Glutamatergic neuron (in vitro differentiated cells): ENCODE measurements at regions not wholly inside any gene's neighbourhood (a gene's known extent, or its start where the extent isn't known, plus 50 kb on each side); places are given as distances from the start of the nearest gene placed in this dataset.

Source experiments
- DNase-seq: peaks from one replicate; pipeline ENCODE4 v3.0.0; 2022
- H3K27ac Mint-ChIP-seq: one replicate; pipeline ENCODE4 v1.8.0; 2020; ENCODE audit warnings: mild to moderate bottlenecking, mixed read lengths, inconsistent platforms; ENCODE audit not compliant: unreplicated experiment
- H3K27me3 Mint-ChIP-seq: one replicate; pipeline ENCODE4 v1.8.0; 2020; ENCODE audit warnings: mild to moderate bottlenecking, moderate library complexity, mixed read lengths, inconsistent platforms; ENCODE audit not compliant: unreplicated experiment
- H3K36me3 Mint-ChIP-seq: one replicate; pipeline ENCODE4 v1.8.0; 2020; ENCODE audit warnings: mild to moderate bottlenecking, mixed read lengths, inconsistent platforms; ENCODE audit not compliant: unreplicated experiment
- H3K4me1 Mint-ChIP-seq: one replicate; pipeline ENCODE4 v1.8.0; 2020; ENCODE audit warnings: mild to moderate bottlenecking, low read depth, mixed read lengths, inconsistent platforms; ENCODE audit not compliant: unreplicated experiment
- H3K4me3 Mint-ChIP-seq: one replicate; pipeline ENCODE4 v1.8.0; 2020; ENCODE audit warnings: mild to moderate bottlenecking, mixed read lengths, inconsistent platforms; ENCODE audit not compliant: unreplicated experiment
- H3K9me3 Mint-ChIP-seq: one replicate; pipeline ENCODE4 v1.8.0; 2020; ENCODE audit warnings: mild to moderate bottlenecking, moderate library complexity, mixed read lengths, inconsistent platforms; ENCODE audit not compliant: unreplicated experiment
- CTCF ChIP-seq: fragments of 200-600 bp; sonication (generic); IDR thresholded peaks from one replicate; pipeline ENCODE4 v1.5.0; 2021; ENCODE audit not compliant: partially characterized antibody, unreplicated experiment

GRCh38 chr3:163951397-163951987, 1126.8 kb downstream of the SI start:
- Mint-ChIP-seq H3K27ac (no peak overlapping the region), H3K4me3 (no peak overlapping the region), H3K36me3 (no peaks in the 10 kb centered on the region), H3K27me3 (no peaks in the 10 kb centered on the region), H3K4me1 (no peaks in the 10 kb centered on the region), H3K9me3 (no peaks in the 10 kb centered on the region)
- TF ChIP-seq CTCF, result peak; percentile 50
- no peak for DNase-seq

GRCh38 chr3:163946785-163947184, 1131.5 kb downstream of the SI start:
- Mint-ChIP-seq H3K27me3 (no peaks in the 10 kb centered on the region), H3K36me3 (no peaks in the 10 kb centered on the region), H3K9me3 (peaks cover 1% of the 10 kb centered on the region), H3K27ac (no peak overlapping the region), H3K4me3 (no peak overlapping the region), H3K4me1 (no peaks in the 10 kb centered on the region)
- TF ChIP-seq CTCF, result no peak
- no peak for DNase-seq

DNA sequence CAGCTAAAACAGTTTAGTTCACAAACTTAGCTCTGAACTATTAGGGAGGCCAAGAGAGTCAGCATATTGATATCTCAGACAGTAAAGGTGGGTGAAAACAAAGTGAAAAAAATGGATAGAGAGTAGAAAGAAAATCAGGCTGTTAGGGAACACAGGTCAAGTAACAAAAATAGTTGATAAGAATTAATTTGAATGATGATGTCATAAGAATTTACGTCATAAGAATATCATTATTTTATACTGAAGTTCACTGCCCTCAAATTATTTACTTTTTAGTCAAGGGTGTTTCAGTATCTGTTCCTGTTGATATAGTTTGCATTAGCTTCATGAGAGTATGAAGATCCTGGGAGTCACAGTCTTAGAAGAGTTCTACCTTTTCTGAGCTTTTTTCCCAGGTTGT, 1134.6 kb downstream of the SI start:
- H3K4me3 Mint-ChIP-seq, result no peak overlapping the region
- H3K27me3 Mint-ChIP-seq, result no peaks in the 10 kb centered on the region
- no peak for TF ChIP-seq CTCF
- H3K4me1 Mint-ChIP-seq, result no peaks in the 10 kb centered on the region
- H3K27ac Mint-ChIP-seq, result no peak overlapping the region
- no peaks in the 10 kb centered on the region for H3K36me3 Mint-ChIP-seq
- no peak for DNase-seq
- H3K9me3 Mint-ChIP-seq, result peaks cover 1% of the 10 kb centered on the region

DNA sequence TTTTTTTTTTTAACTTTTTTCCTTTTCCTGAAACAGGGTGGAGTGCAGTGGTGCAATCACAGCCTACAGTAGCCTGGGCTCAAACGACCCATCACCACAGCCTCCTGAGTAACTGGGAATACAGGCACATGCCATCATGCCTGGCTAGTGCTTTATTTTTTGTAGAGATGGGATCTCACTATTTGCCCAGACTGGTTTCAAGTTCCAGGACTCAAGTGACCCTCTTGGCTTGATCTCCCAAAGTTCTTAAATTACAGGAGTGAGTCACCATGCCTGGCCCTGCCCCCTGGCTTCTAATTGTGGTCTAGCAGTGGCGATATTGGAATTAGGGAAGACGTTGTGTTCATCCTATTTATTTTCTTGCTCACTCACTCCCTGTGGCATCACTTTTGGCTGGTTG, 1138.4 kb downstream of the SI start:
- Mint-ChIP-seq H3K4me3 (no peak overlapping the region), H3K4me1 (no peaks in the 10 kb centered on the region), H3K36me3 (no peaks in the 10 kb centered on the region), H3K9me3 (peaks cover 1% of the 10 kb centered on the region), H3K27me3 (no peaks in the 10 kb centered on the region), H3K27ac (no peak overlapping the region)
- DNase-seq, result no peak
- no peak for TF ChIP-seq CTCF

DNA sequence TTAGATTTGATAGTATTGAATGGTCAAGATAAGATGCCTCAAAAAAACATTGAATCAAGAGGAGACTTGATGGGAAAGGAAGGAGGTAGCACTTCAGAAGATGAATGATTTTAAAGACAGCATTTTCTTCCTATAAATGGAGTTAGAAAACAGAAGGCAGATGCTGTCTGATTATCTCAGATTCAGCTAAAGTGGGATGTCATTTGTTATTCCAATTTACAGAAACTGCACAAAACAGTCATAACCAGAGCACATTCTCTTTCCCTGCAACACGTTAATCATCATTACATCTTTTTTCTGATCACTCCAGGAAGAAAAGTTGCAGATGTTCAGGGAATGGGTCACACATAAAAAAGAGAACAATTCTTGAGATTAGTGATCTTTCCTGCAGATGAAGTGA, 1141.8 kb downstream of the SI start:
- Mint-ChIP-seq H3K27me3 (no peaks in the 10 kb centered on the region), H3K4me1 (no peaks in the 10 kb centered on the region), H3K4me3 (no peak overlapping the region), H3K9me3 (no peaks in the 10 kb centered on the region), H3K27ac (no peak overlapping the region), H3K36me3 (no peaks in the 10 kb centered on the region)
- no peak for TF ChIP-seq CTCF
- no peak for DNase-seq
